AG08396 (cell line): ENCODE measurements at regions not wholly inside any gene's neighbourhood (a gene's known extent, or its start where the extent isn't known, plus 50 kb on each side); places are given as distances from the start of the nearest gene placed in this dataset.
"Not testable (repeated sequence)": the region's sequence is repeated elsewhere in the genome, so short reads cannot be mapped to it uniquely, and the experiment has no call there.

ENCODE experiments used
- DNase-seq: peaks from one replicate; pipeline ENCODE4 v3.0.0; 2012; ENCODE audit warnings: low spot score, mixed read lengths

- DNase-seq, result no peak
Measured at GRCh38 chr11:24384240-24384639, 112.6 kb upstream of the LUZP2 start.

- peak; percentile 29 for DNase-seq
Measured at GRCh38 chr11:24386546-24387397, 110.1 kb upstream of the LUZP2 start.

DNA sequence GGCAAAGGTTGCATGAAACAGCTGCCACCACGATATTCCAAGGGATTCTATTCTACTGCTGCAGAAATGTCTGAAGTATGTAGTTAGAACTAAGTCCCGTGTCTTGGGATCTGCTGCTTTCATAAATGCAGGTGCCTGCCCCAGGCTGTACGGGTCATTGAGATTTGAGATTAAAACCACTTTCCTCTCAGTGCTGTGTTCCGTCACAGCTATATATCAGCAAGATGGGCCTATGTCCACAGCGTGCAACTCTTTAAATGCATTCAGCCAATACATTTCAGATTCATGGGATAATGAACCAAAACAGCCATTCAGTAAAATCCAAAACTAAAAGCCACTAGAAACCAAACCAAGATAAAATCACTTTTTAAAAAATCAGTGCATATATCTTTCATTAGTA lies 107.3 kb upstream of the LUZP2 start:
- no peak for DNase-seq

DNA sequence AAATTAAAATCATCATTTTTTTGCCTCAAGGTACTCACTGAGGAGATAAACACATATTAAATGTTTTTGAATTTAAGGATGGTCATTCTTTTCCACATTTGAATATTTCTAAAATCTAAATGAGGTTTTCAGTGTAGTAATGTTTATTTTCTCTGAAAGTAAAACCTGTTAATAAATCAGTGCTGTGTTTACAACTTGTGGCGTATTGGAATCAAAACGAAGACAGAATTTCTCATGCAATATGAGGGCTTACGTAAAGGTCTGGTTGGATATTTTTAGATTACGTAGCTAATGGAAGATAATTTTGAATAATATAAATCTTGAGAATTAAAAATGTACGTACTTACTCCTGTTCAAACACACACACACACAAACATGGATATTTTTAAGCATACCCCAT lies 106.8 kb upstream of the LUZP2 start:
- DNase-seq, result no peak

GRCh38 chr11:24390762-24391161 lies 106.1 kb upstream of the LUZP2 start:
- DNase-seq, result no peak

- DNase-seq, result peak; percentile 23
Measured at GRCh38 chr11:24391167-24391566, 105.7 kb upstream of the LUZP2 start.

- DNase-seq, result no peak
Measured at GRCh38 chr11:24400059-24400665, 96.7 kb upstream of the LUZP2 start.

- DNase-seq, result no peak
Measured at GRCh38 chr11:24406389-24406788, 90.5 kb upstream of the LUZP2 start.

GRCh38 chr11:24406980-24407379 lies 89.9 kb upstream of the LUZP2 start:
- no peak for DNase-seq

GRCh38 chr11:24407733-24408132 lies 89.1 kb upstream of the LUZP2 start:
- no peak for DNase-seq

DNA sequence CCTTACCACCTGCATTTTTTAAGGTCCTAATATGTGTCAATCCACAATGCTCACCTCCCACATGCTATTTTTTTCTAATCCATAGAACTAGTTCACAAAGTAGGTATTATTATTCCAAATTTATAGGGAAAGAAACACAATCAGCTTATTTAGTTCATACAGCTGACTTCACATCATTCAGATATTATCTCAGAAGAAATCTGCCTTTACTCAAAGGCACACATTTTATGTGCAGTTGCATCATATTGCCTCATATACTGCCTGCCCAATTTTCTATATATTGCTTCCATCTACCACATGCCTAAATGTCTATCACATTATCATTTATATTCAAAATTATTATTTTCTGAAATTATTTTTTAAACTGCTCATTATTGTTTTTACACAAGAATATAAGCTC lies 88.7 kb upstream of the LUZP2 start:
- no peak for DNase-seq

- no peak for DNase-seq
Measured at GRCh38 chr11:24411791-24412190, 85.1 kb upstream of the LUZP2 start.

GRCh38 chr11:24412722-24413121 lies 84.1 kb upstream of the LUZP2 start:
- DNase-seq, result no peak

- DNase-seq, result no peak
Measured at GRCh38 chr11:24413391-24413790, 83.5 kb upstream of the LUZP2 start.

- DNase-seq, result not testable (repeated sequence)
Measured at GRCh38 chr11:24415955-24416636, 80.8 kb upstream of the LUZP2 start.

- DNase-seq, result no peak
Measured at GRCh38 chr11:24421766-24422165, 75.1 kb upstream of the LUZP2 start.

DNA sequence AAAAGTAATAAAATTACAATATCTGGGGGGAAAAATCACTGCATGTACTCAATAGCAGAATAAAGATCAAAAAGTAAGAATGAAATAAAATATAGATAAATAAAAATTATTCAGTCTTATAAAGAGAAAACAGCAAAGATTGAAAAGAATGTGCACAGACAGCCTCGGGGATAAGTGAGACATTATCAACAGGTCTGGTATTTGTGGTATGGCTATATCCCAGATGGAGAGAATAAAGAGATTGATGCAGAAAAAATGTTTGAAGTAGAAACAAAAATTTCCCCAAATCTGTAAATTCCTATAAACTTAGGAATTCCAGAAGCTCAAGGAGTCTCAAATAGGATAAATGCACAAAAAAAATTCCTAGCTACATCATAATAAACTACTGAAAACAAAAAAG lies 74.5 kb upstream of the LUZP2 start:
- no peak for DNase-seq

- DNase-seq, result no peak
Measured at GRCh38 chr11:24437123-24437522, 59.7 kb upstream of the LUZP2 start.
